Astrocyte (in vitro differentiated cells and primary cell): ENCODE measurements at regions not wholly inside any gene's neighbourhood (a gene's known extent, or its start where the extent isn't known, plus 50 kb on each side); places are given as distances from the start of the nearest gene placed in this dataset.

Experiments used
- EZH2 ChIP-seq: IDR thresholded peaks from 2 replicates; pipeline ENCODE4 v1.6.1; 2012; ENCODE audit warnings: mild to moderate bottlenecking, low read length, inconsistent platforms; ENCODE audit not compliant: insufficient read depth
- TF ChIP-seq, protein P1 (sequence below): IDR thresholded peaks from 2 replicates; pipeline ENCODE4 v1.5.1; 2011; ENCODE audit warnings: low read depth, mild to moderate bottlenecking, inconsistent platforms, low read length, moderate library complexity; ENCODE audit not compliant: insufficient read depth

DNA sequence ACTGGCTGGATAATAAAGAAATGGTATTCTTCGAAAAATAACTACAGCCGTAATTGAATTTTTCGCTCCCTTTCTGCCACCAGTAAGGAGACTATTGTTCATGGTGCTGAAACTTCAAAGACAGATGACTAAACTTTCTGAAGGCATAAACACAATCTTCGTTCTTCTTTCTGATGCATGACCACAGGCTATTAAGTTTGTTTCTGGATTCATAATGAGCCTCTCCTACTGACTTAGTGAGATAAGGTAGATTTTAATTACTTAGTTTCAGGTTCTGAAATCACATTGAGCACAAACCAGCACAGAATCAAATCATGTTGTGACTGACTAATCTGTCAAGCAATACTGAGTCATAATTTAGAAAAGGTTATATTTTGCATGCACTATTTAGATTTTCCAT, 441.8 kb upstream of the CCNG1 start:
- TF ChIP-seq, protein P1, sequence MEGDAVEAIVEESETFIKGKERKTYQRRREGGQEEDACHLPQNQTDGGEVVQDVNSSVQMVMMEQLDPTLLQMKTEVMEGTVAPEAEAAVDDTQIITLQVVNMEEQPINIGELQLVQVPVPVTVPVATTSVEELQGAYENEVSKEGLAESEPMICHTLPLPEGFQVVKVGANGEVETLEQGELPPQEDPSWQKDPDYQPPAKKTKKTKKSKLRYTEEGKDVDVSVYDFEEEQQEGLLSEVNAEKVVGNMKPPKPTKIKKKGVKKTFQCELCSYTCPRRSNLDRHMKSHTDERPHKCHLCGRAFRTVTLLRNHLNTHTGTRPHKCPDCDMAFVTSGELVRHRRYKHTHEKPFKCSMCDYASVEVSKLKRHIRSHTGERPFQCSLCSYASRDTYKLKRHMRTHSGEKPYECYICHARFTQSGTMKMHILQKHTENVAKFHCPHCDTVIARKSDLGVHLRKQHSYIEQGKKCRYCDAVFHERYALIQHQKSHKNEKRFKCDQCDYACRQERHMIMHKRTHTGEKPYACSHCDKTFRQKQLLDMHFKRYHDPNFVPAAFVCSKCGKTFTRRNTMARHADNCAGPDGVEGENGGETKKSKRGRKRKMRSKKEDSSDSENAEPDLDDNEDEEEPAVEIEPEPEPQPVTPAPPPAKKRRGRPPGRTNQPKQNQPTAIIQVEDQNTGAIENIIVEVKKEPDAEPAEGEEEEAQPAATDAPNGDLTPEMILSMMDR, result no peak
- TF ChIP-seq EZH2, result no peak
